ENCODE measurements at regions not wholly inside any gene's neighbourhood (a gene's known extent, or its start where the extent isn't known, plus 50 kb on each side); places are given as distances from the start of the nearest gene placed in this dataset.

- TF ChIP-seq POLR2A (IDR thresholded peaks at IDR 0.05; ENCODE audit: borderline replicate concordance, extremely low read depth, insufficient read depth, insufficient read length) (no peak), CTCF (IDR thresholded peaks at IDR 0.05 in 2 of 3, conservative IDR thresholded peaks at IDR 0.05 in 1 of 3; ENCODE audit: borderline replicate concordance in 1 of 3, insufficient read depth in 1 of 3, low read depth in 2 of 3, low read length in 2 of 3) (no peak), EGR1 (IDR thresholded peaks at IDR 0.05; ENCODE audit: low read depth) (no peak), EZH2 (IDR thresholded peaks at IDR 0.05) (no peak), ELF1 (IDR thresholded peaks at IDR 0.05; ENCODE audit: borderline replicate concordance, low read depth) (no peak), SP1 (IDR thresholded peaks at IDR 0.05; ENCODE audit: low read depth) (no peak), POLR2AphosphoS5 (IDR thresholded peaks at IDR 0.05; ENCODE audit: low read depth, low read length) (no peak)
- TF ChIP-seq, protein P1, sequence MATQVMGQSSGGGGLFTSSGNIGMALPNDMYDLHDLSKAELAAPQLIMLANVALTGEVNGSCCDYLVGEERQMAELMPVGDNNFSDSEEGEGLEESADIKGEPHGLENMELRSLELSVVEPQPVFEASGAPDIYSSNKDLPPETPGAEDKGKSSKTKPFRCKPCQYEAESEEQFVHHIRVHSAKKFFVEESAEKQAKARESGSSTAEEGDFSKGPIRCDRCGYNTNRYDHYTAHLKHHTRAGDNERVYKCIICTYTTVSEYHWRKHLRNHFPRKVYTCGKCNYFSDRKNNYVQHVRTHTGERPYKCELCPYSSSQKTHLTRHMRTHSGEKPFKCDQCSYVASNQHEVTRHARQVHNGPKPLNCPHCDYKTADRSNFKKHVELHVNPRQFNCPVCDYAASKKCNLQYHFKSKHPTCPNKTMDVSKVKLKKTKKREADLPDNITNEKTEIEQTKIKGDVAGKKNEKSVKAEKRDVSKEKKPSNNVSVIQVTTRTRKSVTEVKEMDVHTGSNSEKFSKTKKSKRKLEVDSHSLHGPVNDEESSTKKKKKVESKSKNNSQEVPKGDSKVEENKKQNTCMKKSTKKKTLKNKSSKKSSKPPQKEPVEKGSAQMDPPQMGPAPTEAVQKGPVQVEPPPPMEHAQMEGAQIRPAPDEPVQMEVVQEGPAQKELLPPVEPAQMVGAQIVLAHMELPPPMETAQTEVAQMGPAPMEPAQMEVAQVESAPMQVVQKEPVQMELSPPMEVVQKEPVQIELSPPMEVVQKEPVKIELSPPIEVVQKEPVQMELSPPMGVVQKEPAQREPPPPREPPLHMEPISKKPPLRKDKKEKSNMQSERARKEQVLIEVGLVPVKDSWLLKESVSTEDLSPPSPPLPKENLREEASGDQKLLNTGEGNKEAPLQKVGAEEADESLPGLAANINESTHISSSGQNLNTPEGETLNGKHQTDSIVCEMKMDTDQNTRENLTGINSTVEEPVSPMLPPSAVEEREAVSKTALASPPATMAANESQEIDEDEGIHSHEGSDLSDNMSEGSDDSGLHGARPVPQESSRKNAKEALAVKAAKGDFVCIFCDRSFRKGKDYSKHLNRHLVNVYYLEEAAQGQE (IDR thresholded peaks at IDR 0.05; ENCODE audit: low read depth): no peak
These were observed 256.6 kb downstream of the RFPL4B start for GRCh38 chr6:112603726-112604125.
